SK-N-SH treated with all-trans-retinoic acid at 6 μM for 48 hours (cell line): ENCODE measurements at regions not wholly inside any gene's neighbourhood (a gene's known extent, or its start where the extent isn't known, plus 50 kb on each side); places are given as distances from the start of the nearest gene placed in this dataset.

ENCODE experiments used
- OSR1 ChIP-seq: fragments of 250-450 bp; sonication (Bioruptor Pico); IDR thresholded peaks from 2 replicates; pipeline ENCODE4 v1.8.0; 2022; ENCODE audit warnings: moderate library complexity, mild to moderate bottlenecking, inconsistent platforms
- TOX ChIP-seq: fragments of 250-450 bp; sonication (Bioruptor Pico); IDR thresholded peaks from 2 replicates; pipeline ENCODE4 v1.8.0; 2021; ENCODE audit warnings: mild to moderate bottlenecking, moderate library complexity, borderline replicate concordance
- TF ChIP-seq, protein P1 (sequence below): fragments of 250-450 bp; sonication (Bioruptor Pico); IDR thresholded peaks from 2 replicates; pipeline ENCODE4 v1.8.0; 2020; ENCODE audit warnings: mild to moderate bottlenecking, moderate library complexity, borderline replicate concordance
- TF ChIP-seq, protein P2 (sequence below): fragments of 250-450 bp; sonication (Bioruptor Pico); IDR thresholded peaks from 2 replicates; pipeline ENCODE4 v1.8.0; 2021; ENCODE audit warnings: low read depth, mild to moderate bottlenecking, moderate library complexity, borderline replicate concordance

DNA sequence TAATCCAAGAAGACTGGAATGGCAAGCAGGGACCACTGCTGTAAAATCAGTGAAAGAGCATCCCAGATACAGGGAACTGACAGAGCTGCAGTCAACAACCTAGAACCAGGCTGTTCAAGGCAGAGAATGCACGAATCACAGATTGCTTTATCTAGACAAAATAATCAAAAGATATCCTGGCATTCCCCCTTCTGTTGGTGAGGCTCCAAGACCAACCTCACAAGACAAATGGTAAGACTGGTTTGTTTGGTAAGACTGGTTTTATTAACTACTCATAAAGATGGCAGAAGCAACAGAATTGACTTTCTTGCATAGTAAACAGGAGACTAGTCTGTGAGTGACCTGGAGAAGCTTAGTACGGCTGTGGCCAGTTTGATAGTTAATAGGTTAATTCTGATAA lies 88.8 kb upstream of the AHI1 start:
- TF ChIP-seq TOX (CRISPR knock-in tag) = no peak
- TF ChIP-seq, protein P1, sequence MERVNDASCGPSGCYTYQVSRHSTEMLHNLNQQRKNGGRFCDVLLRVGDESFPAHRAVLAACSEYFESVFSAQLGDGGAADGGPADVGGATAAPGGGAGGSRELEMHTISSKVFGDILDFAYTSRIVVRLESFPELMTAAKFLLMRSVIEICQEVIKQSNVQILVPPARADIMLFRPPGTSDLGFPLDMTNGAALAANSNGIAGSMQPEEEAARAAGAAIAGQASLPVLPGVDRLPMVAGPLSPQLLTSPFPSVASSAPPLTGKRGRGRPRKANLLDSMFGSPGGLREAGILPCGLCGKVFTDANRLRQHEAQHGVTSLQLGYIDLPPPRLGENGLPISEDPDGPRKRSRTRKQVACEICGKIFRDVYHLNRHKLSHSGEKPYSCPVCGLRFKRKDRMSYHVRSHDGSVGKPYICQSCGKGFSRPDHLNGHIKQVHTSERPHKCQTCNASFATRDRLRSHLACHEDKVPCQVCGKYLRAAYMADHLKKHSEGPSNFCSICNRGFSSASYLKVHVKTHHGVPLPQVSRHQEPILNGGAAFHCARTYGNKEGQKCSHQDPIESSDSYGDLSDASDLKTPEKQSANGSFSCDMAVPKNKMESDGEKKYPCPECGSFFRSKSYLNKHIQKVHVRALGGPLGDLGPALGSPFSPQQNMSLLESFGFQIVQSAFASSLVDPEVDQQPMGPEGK (CRISPR knock-in tag) = no peak
- no peak for TF ChIP-seq OSR1 (CRISPR knock-in tag)
- TF ChIP-seq, protein P2, sequence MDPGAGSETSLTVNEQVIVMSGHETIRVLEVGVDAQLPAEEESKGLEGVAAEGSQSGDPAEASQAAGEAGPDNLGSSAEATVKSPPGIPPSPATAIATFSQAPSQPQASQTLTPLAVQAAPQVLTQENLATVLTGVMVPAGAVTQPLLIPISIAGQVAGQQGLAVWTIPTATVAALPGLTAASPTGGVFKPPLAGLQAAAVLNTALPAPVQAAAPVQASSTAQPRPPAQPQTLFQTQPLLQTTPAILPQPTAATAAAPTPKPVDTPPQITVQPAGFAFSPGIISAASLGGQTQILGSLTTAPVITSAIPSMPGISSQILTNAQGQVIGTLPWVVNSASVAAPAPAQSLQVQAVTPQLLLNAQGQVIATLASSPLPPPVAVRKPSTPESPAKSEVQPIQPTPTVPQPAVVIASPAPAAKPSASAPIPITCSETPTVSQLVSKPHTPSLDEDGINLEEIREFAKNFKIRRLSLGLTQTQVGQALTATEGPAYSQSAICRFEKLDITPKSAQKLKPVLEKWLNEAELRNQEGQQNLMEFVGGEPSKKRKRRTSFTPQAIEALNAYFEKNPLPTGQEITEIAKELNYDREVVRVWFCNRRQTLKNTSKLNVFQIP (CRISPR knock-in tag) = no peak
